ENCODE measurements at regions not wholly inside any gene's neighbourhood (a gene's known extent, or its start where the extent isn't known, plus 50 kb on each side); places are given as distances from the start of the nearest gene placed in this dataset.
"Not testable (repeated sequence)": the region's sequence is repeated elsewhere in the genome, so short reads cannot be mapped to it uniquely, and the experiment has no call there.

DNA sequence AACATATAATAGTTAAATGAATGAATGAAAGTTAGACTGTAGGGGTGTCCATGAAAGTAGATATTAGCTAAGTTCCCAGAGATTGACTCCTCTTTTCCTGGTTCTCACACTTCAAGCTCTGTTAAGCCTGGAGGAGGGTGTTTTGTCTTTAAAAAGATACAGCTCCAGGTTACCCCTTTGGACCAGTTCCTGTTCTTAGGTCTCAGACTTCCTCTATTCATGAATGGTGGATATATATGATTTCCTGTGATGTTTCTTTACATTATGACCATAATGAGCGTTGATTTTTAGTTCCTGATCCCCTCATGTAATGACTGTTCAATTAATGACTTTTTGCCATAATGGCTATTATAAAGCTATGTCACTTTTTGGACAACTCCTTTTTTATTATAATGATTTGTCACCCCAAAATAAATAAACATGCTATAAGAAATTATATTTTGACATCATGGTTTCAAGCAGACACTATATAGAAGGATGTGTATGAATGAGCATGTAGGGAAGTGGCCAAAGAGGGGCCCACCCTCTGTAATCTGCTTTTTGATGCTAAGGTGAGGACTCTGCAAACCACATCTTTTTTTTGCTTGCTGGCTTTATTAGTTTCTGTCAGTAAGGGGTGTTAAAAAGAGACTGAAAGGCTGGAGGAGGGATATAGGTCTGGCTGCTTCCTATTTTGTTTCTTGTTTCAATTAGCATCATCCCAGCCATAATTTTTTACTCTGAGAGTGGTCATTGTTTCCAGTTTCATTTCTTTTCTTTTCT is 115.2 kb downstream of the FAM72B start:
- H3K9ac ChIP-seq (ENCODE audit: low read length); H3K36me3 ChIP-seq (ENCODE audit: control insufficient read depth, insufficient read depth, low read length, severe bottlenecking); H3K4me1 ChIP-seq (ENCODE audit: control insufficient read depth, insufficient read depth, low read length); DNase-seq (ENCODE audit: low read depth); H3K4me3 ChIP-seq (ENCODE audit: low read length); H3K9me3 ChIP-seq (ENCODE audit: control insufficient read depth, low read length); H3K27me3 ChIP-seq (replicated peaks; ENCODE audit: control insufficient read depth, insufficient read depth, low read length): not testable (repeated sequence)

DNA sequence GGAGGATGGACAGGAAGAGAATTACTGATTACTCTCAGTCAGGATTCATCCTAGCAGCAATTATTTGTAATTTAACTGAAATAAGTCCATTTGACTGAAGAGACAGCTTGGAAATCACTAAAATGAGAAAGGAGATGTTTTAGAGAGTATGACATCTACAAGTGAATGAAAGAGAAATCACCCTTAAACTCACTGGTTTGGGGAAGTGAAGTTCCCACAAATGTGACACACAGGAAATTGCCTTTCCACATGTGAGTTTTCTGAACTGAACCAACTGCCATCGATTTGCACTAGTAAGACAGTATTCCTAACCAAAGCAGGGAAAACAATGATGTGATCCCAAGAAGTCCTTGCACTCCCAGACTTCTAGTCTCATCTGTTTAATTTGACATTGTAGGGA is 110.3 kb downstream of the FAM72B start:
- H3K4me1 ChIP-seq (ENCODE audit: control insufficient read depth, insufficient read depth, low read length); DNase-seq (ENCODE audit: low read depth): not testable (repeated sequence)

DNA sequence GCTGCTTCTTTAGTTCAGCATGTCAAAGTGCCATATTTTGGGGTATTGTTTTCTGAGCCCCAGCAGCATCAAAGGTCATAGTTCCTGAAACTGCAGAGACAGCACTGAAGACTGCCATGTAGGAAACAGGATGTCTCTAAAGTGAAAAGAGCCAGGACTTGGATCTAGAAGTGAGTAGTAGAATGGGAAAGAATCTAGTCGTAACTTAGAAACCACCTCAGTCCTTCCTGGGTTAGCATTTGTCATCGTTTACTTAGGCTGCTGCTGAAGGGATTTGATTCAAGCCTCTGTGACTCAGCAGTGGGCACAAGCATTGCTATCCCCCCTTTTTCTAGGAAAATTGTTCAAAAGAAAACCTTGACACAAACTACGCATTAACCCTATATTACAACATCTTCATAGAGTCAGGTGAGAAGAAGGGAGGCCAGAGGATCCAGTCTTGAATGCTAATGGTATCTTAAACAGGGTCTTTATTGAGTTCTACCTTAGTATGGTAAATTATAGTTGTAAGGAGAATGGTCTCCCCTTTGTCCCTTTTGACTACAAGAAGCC is 108.8 kb downstream of the FAM72B start:
- H3K9me3 ChIP-seq (ENCODE audit: control insufficient read depth, low read length); H3K4me1 ChIP-seq (ENCODE audit: control insufficient read depth, insufficient read depth, low read length); H3K9ac ChIP-seq (ENCODE audit: low read length); H3K36me3 ChIP-seq (ENCODE audit: control insufficient read depth, insufficient read depth, low read length, severe bottlenecking); H3K27me3 ChIP-seq (replicated peaks; ENCODE audit: control insufficient read depth, insufficient read depth, low read length); DNase-seq (ENCODE audit: low read depth); H3K4me3 ChIP-seq (ENCODE audit: low read length): not testable (repeated sequence)

More for the DNA sequence above, 110.3 kb downstream of the FAM72B start:
- H3K27me3 ChIP-seq (replicated peaks; ENCODE audit: control insufficient read depth, insufficient read depth, low read length); H3K9ac ChIP-seq (ENCODE audit: low read length); H3K9me3 ChIP-seq (ENCODE audit: control insufficient read depth, low read length); H3K4me3 ChIP-seq (ENCODE audit: low read length); H3K36me3 ChIP-seq (ENCODE audit: control insufficient read depth, insufficient read depth, low read length, severe bottlenecking): not testable (repeated sequence)

DNA sequence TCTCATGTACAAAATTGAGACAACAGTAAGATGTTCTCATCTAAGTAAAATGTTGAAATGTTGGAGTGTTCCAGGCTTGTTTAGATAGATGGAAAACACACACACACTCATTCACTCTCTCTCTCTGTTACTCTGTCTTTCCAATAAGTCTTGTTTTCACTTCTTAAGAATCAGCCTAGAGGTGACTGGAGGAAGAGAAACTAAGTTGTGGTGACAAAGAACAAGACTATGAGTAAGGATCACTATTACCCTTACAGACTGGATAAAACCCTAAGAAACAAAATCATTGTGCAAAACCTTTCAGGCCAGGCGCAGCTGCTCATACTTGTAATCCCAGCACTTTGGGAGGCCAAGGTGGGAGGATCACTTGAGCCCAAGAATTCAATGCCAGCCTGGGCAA is 107.5 kb downstream of the FAM72B start:
- not testable (repeated sequence) for H3K9me3 ChIP-seq (ENCODE audit: control insufficient read depth, low read length); H3K36me3 ChIP-seq (ENCODE audit: control insufficient read depth, insufficient read depth, low read length, severe bottlenecking); H3K4me3 ChIP-seq (ENCODE audit: low read length); DNase-seq (ENCODE audit: low read depth); H3K27me3 ChIP-seq (replicated peaks; ENCODE audit: control insufficient read depth, insufficient read depth, low read length); H3K9ac ChIP-seq (ENCODE audit: low read length); H3K4me1 ChIP-seq (ENCODE audit: control insufficient read depth, insufficient read depth, low read length)

DNA sequence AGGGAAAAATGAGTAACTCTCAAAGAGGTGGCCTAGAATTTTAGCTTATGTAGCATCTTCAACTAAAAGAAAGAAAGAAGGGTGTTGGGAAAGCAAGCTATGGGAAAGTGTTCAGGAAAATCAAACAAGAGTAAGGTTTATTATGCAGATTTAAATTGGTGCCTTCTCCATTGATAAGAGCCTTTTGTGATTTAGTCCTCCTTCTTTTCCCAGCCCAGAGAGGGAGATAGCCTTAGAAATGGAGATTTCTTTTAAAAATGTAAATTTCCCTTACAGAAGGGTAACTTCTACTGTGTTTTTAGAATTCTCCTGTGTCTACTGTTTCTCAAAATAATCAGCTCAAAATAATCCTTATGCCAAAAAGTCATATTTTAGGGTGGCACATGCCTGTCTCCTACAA is 104.5 kb downstream of the FAM72B start:
- DNase-seq (ENCODE audit: low read depth); H3K4me3 ChIP-seq (ENCODE audit: low read length); H3K9me3 ChIP-seq (ENCODE audit: control insufficient read depth, low read length); H3K4me1 ChIP-seq (ENCODE audit: control insufficient read depth, insufficient read depth, low read length); H3K27me3 ChIP-seq (replicated peaks; ENCODE audit: control insufficient read depth, insufficient read depth, low read length); H3K36me3 ChIP-seq (ENCODE audit: control insufficient read depth, insufficient read depth, low read length, severe bottlenecking); H3K9ac ChIP-seq (ENCODE audit: low read length): not testable (repeated sequence)

DNA sequence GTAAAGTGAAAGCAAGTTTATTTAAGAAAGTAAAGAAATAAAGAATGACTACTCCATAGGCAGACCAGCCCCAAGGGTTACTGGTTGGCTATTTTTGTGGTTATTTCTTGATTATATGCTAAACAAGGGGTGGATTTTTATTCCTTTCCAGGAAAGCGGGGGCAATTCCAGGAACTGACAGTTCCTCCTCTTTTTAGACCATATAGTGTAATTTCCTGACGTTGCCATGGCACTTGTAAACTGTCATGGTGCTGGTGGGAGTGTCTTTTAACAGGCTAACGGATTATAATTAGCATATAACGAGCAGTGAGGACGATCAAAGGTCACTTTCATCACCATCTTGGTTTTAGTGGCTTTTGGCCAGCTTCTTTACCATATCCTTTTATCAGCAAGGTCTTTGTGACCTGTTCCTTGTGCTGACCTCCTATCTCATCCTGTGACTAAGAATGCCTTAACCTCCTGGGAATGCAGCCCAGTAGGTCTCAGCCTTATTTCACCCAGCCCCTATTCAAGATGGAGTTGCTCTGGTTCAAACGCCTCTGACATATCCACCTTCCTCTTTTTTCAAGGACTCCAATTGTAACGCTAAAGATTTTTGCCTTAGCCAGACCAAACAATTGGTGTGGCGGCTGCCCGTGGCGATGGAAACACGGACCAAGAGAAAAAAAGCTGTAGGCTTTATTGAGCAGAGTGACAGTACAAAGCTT is 103.8 kb downstream of the FAM72B start:
- H3K4me3 ChIP-seq (ENCODE audit: low read length); DNase-seq (ENCODE audit: low read depth); H3K27me3 ChIP-seq (replicated peaks; ENCODE audit: control insufficient read depth, insufficient read depth, low read length); H3K9me3 ChIP-seq (ENCODE audit: control insufficient read depth, low read length); H3K9ac ChIP-seq (ENCODE audit: low read length); H3K4me1 ChIP-seq (ENCODE audit: control insufficient read depth, insufficient read depth, low read length); H3K36me3 ChIP-seq (ENCODE audit: control insufficient read depth, insufficient read depth, low read length, severe bottlenecking): not testable (repeated sequence)

DNA sequence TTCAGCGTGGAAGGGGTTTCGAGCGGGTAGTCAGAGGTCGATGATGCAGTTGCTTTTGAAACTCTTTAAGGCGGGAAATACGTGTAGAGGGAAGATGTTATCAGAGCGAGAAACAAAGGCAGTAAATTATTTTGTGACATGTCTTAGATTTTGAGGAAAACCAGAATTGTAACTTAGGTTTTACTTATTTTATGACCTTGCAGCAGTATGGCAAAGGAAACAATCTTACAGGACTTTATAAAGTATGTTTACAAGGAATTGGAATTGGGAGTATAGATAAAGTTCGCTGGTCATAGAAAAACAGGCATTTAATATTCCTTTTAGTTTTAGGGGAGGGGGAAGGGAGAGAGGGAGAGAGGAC is 103.3 kb downstream of the FAM72B start:
- not testable (repeated sequence) for H3K9ac ChIP-seq (ENCODE audit: low read length); H3K4me3 ChIP-seq (ENCODE audit: low read length); H3K36me3 ChIP-seq (ENCODE audit: control insufficient read depth, insufficient read depth, low read length, severe bottlenecking); H3K9me3 ChIP-seq (ENCODE audit: control insufficient read depth, low read length); DNase-seq (ENCODE audit: low read depth); H3K4me1 ChIP-seq (ENCODE audit: control insufficient read depth, insufficient read depth, low read length); H3K27me3 ChIP-seq (replicated peaks; ENCODE audit: control insufficient read depth, insufficient read depth, low read length)

DNA sequence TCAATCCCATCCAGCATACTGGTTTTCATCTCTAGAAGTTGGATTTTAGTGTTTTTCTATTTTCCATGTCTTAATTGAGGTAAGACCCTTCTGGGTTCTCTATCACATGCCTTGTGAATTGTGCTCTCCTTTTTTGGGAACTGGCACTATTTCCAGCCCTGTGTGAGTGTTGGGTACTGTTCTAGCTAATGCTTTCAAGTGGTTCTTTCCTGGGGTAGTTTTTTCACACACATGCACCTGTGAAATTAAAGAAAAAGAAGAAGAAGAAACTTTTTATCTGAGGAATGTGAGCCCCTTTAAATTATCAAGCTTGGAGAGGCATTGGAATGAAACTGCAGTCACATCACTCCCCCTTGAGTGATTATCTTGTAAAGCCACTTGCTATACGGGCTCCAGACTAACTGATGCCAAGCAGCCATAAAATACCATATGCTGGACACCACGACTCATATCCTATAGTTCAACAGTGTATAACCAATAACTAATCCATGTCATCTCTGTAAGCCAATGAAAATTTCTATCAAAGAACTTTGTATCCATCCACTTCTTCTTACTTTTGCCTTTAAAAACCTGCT is 102.4 kb downstream of the FAM72B start:
- H3K36me3 ChIP-seq (ENCODE audit: control insufficient read depth, insufficient read depth, low read length, severe bottlenecking); H3K9ac ChIP-seq (ENCODE audit: low read length); H3K4me1 ChIP-seq (ENCODE audit: control insufficient read depth, insufficient read depth, low read length); H3K9me3 ChIP-seq (ENCODE audit: control insufficient read depth, low read length); DNase-seq (ENCODE audit: low read depth); H3K4me3 ChIP-seq (ENCODE audit: low read length); H3K27me3 ChIP-seq (replicated peaks; ENCODE audit: control insufficient read depth, insufficient read depth, low read length): not testable (repeated sequence)

DNA sequence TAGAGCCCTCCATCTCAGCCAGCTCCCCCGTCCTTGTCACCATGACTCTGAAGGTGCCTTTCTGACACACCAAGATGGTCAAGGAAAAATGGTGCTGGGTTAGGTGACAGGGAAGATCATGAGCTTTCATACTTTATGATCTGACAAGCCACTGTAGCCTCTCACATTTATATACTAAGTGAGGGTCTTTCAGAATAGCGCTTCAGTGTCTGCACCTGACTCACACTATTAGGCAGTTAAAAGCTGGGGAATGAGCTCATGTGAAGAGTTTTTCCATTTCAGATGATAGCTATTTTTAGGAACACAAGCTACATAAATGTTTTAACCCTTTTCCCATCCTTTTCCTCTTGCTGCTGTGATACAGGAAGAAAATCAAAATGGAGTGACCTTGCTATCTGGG is 101.1 kb downstream of the FAM72B start:
- H3K4me1 ChIP-seq (ENCODE audit: control insufficient read depth, insufficient read depth, low read length): not testable (repeated sequence)

DNA sequence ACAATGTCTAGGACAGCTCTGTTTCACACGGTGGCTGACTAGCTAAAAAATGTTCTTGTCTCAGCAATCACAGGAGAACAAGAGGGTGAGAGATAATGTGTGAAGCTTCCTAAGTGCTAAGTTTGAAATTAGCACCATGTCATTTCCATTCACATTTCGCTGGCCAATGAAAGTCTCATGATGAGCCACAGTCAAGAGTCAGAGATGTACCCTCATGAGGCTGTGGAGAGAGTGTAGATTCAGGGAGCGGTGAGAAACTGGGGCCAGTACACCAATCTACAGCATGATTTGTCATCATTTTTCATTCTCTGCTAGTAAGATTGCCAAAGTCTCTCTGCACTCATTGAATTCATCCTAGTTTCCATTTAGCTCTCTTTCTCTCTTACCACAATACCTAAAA is 97.9 kb downstream of the FAM72B start:
- not testable (repeated sequence) for DNase-seq (ENCODE audit: low read depth); H3K4me1 ChIP-seq (ENCODE audit: control insufficient read depth, insufficient read depth, low read length); H3K9ac ChIP-seq (ENCODE audit: low read length); H3K27me3 ChIP-seq (replicated peaks; ENCODE audit: control insufficient read depth, insufficient read depth, low read length); H3K36me3 ChIP-seq (ENCODE audit: control insufficient read depth, insufficient read depth, low read length, severe bottlenecking); H3K4me3 ChIP-seq (ENCODE audit: low read length); H3K9me3 ChIP-seq (ENCODE audit: control insufficient read depth, low read length)

More for the DNA sequence above, 101.1 kb downstream of the FAM72B start:
- H3K36me3 ChIP-seq (ENCODE audit: control insufficient read depth, insufficient read depth, low read length, severe bottlenecking); DNase-seq (ENCODE audit: low read depth); H3K27me3 ChIP-seq (replicated peaks; ENCODE audit: control insufficient read depth, insufficient read depth, low read length); H3K9me3 ChIP-seq (ENCODE audit: control insufficient read depth, low read length); H3K9ac ChIP-seq (ENCODE audit: low read length); H3K4me3 ChIP-seq (ENCODE audit: low read length): not testable (repeated sequence)

DNA sequence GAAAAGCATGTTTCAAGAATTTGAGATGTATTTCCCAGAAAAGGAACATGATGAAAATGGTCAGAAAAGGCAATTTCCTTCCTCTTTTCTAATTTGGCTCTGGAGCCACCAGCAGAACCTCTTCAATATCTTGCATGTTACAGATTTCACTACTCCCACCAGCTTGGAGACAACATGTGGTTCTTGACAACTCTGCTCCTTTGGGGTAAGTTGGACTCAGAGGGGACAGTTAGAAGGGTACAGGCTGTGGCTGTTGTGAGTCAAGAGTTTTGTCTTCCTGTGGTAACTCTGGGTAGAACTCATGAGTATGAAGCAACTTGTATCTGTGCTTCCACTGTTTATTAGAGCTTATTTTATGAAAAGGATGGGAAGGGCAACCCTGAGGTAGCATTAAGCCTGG is 96.9 kb downstream of the FAM72B start:
- H3K4me3 ChIP-seq (ENCODE audit: low read length); H3K9me3 ChIP-seq (ENCODE audit: control insufficient read depth, low read length); H3K27me3 ChIP-seq (replicated peaks; ENCODE audit: control insufficient read depth, insufficient read depth, low read length); DNase-seq (ENCODE audit: low read depth); H3K36me3 ChIP-seq (ENCODE audit: control insufficient read depth, insufficient read depth, low read length, severe bottlenecking); H3K9ac ChIP-seq (ENCODE audit: low read length); H3K4me1 ChIP-seq (ENCODE audit: control insufficient read depth, insufficient read depth, low read length): not testable (repeated sequence)

Measured in adipocyte (in vitro differentiated cells).